DMS79 (cell line): ENCODE measurements at regions not wholly inside any gene's neighbourhood (a gene's known extent, or its start where the extent isn't known, plus 50 kb on each side); places are given as distances from the start of the nearest gene placed in this dataset.

Experiments
- DNase-seq: peaks from one replicate; lab custom pipeline; 2025; lab: John Stamatoyannopoulos, UW

GRCh38 chr17:51491416-51491815 lies 231.1 kb downstream of the UTP18 start:
- DNase-seq, result no peak

- DNase-seq, result no peak
Observed at GRCh38 chr17:51493206-51493605, 232.9 kb downstream of the UTP18 start.

GRCh38 chr17:51496378-51496777 lies 236.0 kb downstream of the UTP18 start:
- DNase-seq, result no peak

- DNase-seq, result no peak
Observed at GRCh38 chr17:51499897-51500296, 239.6 kb downstream of the UTP18 start.

DNA sequence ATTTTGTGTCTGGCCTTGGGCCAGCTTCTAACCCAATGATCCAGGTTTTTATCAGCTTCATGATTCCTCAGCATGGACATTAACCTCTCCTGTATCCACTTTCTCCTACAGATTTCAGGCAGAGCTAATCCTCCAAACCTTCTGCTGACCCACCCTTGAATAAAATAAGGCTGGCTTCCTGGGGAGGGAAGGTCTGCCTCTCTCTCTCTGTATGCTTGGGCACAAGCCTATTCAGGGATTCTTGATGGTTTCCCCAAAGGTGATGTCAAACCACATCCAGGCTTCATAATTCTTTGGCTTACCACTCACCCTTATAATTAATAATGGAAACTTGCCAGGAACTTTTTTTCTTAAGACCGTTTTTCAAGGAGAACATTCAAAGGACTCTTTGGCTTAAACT lies 240.1 kb downstream of the UTP18 start:
- DNase-seq, result no peak

- DNase-seq, result no peak
Observed at GRCh38 chr17:51505450-51505849, 245.1 kb downstream of the UTP18 start.

- no peak for DNase-seq
Observed at GRCh38 chr17:51507444-51507843, 247.1 kb downstream of the UTP18 start.

DNA sequence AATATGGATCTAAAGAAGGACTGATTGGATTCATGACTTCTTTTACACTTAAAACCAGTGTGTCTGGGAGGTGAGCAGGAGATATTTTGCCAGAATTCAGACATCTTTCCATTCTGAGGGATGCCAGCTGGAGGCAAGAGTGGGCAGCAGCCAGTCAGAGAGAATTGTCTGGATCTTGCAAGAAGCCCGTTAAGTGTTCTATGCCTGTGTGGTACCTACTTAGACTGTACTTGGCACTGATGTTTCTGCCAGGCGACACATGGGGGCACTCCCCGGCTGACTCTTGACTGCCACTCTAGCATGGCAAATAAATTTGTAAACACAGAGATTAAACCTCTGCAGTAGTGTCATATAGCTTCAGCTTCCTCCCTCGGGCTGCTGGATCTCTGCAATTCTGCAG lies 247.7 kb downstream of the UTP18 start:
- DNase-seq, result peak; percentile 81

DNA sequence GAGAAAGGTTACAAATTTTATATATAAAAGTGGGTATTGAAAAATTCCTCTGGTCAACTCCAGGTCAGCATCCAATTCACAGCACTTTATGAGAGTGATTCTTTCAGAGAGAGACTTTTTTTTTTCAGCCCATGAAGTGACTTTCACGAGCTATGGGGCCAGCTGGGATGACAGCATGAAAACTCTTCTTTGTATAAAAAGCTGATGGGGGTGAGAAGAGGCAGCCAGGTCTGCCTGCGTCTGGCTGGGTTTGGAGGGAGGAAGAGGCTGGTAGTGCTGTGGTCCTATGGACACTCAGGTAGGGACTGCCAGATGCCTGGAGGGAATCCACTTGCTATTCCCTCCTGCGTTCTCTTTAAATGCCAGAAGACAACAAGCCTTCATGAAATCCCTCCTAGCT lies 250.6 kb downstream of the UTP18 start:
- no peak for DNase-seq

DNA sequence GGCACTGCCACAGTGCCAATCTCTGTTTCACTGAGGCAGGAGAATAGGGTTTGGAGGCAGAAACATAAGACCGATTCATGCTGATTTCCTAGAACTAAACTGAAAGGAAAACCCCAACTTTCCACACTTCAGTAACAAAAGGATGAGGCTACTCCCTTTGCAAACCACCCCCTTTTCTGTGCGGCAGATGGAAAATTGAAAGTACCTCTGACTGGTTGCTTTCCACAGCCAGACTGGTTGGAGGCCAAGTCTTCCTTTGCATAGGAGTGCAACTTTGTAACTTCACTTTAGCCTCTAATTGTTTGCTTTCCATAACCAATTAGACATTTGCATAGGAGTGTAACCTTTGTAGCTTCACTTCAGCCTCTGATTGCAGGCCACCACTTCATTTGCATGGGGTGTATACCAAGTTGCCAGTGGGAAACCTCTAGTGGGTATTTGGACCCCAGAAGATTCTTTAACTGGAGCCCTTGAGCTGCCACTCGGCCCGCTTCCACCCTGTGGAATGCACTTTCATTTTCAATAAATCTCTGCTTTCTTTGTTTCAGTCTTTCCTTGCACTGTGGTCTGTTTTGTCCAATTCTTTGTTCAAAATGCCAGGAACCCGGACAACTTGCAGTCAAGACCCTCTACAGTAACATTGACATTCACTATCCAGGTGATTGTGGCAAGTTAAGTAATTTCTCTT lies 252.0 kb downstream of the UTP18 start:
- DNase-seq, result no peak

DNA sequence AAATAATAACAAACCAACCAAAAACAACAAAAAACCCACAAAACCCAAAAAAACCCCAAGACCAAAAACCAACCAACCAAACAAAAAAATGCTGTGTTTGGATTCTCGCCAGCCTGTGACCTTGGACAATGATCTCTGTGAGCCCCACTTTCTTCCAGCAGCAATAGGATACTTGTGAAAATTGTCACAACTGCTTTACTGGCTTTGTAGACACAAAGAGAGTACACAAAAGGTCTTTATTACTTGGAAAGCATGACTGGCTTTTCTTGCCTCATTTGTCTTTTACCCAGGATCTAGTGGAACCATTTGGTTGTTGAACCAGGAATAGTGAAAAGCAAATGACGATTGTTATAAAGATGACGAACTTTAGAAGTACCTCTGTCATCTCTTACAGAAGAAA lies 256.6 kb downstream of the UTP18 start:
- DNase-seq, result no peak

DNA sequence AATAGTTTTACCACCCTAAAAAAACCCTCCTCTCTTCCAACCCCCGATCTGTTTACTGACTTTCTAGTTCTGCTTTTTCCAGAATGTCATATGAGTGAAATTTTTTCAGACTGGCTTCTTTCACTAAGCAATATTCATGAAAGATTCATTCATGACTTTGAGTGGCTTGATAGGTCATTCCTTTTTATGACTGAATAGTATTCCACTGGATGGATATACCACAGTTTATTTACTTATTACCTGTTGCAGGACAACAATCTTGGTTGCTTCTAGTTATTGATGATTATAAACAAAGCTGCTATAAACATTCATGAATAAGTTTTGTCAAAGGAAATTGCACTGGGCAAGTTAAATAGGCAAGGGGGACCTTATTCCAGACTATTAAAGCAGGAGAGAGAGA lies 264.2 kb downstream of the UTP18 start:
- no peak for DNase-seq

- DNase-seq, result no peak
Observed at GRCh38 chr17:51526507-51526906, 266.2 kb downstream of the UTP18 start.

DNA sequence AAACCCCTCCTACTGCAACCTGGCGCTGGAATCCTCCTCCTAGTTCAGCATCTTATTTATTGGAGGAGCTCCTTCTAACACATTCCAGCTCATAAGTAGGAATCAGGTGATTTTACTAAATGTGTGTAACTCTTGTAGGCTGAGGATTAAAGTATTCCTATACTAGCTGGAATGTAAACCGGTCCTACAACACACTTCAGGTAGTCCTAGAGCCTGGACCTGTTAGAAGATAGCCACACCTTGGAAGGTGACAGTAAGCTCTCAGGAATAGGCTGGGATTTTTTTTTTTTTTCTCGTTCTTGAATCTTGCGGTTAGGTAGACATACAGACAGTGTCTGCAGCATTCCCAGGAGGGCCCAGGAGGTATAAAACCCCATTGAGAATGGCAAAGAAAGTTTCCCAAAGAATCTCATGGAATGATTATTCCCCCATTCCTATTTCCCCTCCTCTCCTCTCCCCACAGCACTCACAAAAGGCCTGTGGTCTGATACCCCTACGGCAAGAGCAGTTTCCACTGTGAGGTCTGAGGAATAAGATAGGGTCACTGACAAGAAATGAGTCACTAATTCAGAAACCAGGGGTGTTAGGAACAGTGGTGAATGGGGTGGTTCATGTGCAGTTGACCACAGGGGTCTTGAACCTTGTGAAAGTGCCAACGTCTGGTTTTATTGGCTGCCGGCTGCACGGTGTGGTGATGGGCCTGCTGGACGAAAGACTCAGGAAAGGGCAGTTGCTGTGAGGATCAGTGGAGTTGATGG lies 267.1 kb downstream of the UTP18 start:
- DNase-seq, result no peak

- DNase-seq, result no peak
Observed at GRCh38 chr17:51528111-51528510, 267.8 kb downstream of the UTP18 start.

GRCh38 chr17:51533219-51533618 lies 272.9 kb downstream of the UTP18 start:
- no peak for DNase-seq

- no peak for DNase-seq
Observed at GRCh38 chr17:51533821-51534220, 273.5 kb downstream of the UTP18 start.

DNA sequence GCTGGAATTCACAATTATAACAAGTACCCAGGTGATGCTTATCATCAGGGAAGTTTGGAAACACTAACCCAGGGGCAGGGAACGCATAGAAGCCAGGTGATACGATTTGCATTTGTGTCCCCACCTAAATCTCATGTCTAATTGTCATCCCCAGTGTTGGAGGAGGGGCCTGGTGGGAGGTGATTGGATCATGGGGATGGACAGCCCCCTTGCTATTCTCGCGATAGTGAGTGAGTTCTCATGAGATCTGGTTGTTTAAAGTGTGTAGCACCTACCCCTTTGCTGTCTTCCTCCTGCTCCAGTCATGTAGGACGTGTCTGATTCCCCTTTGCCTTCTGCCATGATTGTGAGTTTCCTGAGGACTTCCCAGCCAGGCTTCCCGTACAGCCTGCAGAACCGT lies 276.3 kb downstream of the UTP18 start:
- DNase-seq, result no peak

GRCh38 chr17:51537996-51538550 lies 277.7 kb downstream of the UTP18 start:
- no peak for DNase-seq

DNA sequence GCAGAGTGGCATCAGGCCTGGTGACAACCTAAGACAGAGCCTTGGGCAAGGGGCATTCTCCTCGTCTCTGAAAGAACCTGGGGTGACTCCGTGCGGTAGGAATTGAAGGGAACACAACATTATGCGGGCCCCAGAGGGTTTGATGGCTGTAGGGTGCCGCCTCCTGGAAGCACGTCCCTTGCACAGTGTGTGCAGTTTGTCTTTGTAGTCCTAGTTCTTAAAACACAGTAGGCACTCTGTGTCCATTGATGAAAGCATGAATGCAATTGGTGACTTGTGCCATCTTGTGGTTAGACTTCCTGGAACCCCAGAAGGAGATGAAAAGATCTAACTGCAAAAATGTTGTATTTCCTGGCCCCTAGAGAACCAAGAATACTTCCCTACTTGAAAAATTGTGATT lies 279.8 kb downstream of the UTP18 start:
- no peak for DNase-seq

GRCh38 chr17:51541215-51541614 lies 280.9 kb downstream of the UTP18 start:
- no peak for DNase-seq

DNA sequence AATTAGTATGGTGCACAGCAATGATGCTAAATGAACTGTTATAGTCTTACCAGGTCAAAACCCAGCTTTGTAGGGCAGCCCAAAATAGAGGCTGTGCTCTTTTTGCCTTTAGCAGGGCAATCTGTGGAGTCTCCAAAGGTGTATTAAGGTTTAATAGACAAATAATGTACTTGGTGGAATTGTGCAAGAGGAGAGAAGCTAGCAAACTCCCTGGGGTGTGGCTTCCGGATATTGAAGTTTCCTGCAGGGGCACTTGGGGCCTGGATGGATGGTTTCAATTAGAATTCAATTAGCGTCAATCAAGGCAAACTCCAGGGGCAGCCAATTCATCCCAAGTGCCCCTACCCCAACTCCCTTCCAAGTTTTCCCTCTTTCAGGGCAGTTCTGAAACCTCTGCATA lies 285.8 kb downstream of the UTP18 start:
- DNase-seq, result no peak

DNA sequence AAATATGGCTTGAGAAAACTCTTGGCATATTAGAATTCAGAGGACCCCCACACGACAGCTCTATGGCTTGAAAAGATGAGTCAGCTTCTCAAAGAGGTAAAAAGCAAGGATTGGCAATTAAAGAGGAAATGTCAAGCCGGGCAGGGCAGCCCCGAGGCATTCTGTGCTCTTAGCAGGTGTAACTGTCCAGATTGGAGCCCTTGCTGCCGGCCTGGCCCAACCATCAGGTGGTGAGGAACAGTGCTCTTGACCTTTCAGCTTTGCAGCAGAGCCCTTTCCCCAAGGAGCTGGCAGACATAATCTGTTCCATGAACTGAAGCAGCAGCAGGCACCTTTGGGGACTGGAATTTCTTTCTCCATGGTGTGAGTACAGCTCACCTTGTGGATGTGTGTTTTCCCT lies 287.8 kb downstream of the UTP18 start:
- no peak for DNase-seq

- no peak for DNase-seq
Observed at GRCh38 chr17:51555153-51555552, 294.8 kb downstream of the UTP18 start.
